NCI-H1417 treated with DMSO at 0.1 percent for 48 hours (cell line): ENCODE measurements at regions not wholly inside any gene's neighbourhood (a gene's known extent, or its start where the extent isn't known, plus 50 kb on each side); places are given as distances from the start of the nearest gene placed in this dataset.

ENCODE experiments used
- DNase-seq: peaks from one replicate; lab custom pipeline; 2025; lab: John Stamatoyannopoulos, UW

DNA sequence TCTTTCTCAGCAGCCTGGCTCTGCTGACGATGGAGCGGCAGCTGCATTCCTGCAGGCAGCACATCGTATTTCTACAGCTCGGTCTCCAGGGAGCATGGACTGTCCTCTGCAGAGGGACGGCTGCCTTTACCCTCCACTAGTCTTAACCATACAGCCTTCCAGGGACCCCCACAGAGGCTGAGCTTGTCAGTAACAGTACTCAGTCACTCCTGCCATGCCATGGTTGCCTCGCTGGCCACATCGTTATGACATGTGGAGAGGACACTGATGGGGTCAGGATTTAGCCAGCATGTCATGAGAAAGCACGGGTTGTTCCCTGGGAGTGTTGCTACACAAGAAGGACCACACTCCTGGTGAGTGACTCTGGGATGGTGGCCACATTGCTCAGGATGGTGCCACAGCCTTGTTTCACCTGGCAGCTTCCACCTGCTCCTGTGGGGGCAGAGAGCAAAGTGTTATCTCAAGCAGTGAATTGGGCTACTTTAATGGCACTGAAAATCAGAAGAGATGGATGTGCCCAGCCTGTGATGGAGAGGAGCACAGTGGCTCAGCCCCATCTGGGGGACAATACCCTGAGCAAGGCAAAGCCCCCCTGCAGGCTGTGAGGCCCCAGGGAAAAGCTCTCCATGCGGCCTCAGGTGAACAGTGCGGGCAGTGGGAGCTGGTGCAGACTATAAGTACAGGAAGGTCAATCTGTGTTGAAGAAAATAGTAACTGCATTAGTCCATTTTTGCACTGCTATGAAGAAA lies 443.9 kb downstream of the TCERG1L start:
- no peak for DNase-seq

DNA sequence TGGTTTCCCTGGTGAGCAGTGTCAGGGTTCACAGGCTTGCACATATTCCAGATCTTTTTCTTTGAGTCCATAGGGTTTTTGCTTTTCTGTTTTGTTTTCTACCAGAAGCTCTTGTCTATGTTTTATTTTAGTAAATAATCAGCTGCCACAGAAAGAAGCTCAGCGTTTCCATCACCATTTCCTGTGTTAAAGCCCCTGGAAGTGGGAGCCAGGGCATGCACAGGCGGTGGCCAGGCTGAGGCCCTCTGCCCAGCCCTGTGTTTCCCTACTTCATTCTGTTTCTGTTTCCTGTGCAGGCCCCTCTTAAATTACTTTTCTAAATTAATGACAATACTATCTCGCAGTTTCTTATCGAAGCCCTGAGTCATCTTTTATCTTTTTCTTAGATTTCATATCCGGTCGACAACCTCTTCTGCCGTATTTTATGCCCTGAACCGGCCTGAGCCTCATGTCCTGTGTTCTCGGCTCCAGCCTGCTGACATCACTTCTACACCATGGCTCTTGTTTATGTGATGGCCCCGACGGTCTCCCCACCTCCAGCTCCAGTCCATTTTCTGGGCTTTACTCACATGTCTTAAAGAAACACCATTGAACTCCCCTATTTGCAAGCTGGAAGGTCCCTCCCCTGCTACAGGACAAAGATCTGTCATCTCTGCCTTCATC lies 442.2 kb downstream of the TCERG1L start:
- DNase-seq: no peak

DNA sequence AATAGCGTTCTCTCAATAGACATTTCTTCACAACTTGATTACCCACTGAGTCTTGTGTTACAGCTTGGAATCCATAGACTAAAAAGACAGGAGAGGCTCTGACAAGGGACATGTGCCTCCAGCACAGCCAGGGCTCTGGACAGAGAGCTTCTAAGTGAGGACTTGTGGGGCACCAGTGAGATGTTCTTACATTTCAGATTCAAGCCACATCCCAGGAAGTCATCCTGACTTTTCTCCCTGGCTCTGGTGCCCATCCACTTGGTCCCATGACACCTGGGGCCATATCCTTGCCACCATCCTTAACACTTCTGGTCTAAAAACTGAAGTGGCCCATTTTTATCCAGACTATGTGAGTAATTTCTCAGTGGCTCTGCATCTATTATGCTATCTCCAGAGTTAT lies 440.1 kb downstream of the TCERG1L start:
- no peak for DNase-seq

DNA sequence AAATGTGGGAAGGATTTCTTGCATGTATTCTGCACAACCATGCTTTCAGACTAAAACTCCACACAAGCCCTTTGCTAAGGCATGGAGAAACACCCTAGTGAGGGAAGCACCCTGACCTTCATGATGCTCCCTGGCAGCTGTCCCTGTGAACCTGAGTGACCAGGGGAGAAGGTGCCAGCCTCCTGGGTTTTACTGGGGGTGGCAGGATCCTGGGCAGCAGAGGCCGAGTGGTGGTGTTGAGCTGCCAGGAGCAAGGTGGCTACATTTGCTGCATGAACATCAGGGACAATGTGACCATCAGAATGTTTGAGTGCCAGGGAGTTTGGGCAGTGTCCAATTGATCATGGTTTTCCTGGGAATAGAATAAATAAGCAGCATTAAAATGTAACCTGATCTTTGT lies 437.9 kb downstream of the TCERG1L start:
- DNase-seq: no peak

DNA sequence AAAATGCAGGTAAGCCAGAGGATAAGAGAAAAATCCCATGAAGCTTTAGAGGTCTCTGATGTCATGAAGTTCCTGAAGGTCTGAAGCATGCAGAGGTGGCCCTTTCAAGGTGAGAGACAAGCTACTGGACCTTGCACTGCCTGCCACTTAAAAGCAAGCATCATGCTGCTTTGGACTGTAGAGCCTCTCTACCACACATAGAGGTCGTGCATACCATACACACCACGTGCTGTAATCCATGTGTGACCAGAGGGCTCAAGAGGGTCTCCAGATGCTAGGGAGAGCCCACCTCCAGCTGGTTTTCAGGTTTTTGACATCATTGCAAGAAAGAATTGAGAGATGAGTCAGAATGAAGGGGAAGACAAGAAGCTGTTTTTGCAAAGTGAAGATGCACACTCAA lies 436.4 kb downstream of the TCERG1L start:
- DNase-seq: no peak

DNA sequence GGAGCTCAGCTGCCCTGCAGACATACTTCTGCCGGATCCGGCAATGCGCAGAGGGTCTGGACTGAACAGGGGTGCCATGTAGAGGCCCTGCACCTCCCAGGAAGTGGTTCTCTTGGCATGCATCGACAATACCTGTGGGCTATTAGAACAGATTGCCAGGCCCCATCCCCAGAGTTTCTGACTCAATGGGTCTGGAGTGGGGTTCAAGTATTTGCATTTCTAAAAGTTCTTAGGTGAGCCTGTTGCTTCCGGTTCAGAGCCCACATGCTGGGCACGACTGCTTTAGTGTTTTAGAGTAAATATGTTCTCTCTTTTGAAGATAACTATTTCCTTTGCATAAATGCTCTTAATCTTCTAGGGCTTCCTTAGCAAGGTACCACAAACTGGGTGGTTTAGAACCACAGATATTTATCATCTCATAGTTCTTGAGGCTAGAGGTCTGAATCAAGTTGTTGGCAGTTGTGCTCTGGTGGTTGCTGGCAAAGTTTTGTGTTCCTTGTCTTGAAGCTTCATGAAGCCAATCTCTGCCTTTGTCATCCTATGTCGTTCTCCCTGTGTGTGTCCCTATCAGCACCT lies 435.5 kb downstream of the TCERG1L start:
- no peak for DNase-seq

DNA sequence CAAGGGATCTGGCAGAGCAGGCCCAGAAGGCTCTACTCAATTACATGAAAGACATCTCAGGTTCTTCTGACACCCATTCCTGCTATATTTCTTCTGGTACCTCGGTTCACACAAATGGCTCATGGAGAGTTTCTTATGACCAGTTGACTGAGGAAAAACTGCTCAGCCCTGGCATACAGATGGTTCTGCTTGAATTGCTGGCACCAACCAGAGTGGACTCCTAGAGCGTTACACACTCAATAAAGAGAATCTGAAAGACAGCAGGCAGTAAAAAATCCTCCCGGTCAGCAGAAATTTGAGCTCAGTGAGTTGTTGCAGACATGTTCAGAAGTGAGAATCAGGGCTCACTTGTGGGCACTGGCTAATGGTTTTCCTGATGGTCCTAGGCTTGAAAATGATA lies 434.4 kb downstream of the TCERG1L start:
- no peak for DNase-seq

DNA sequence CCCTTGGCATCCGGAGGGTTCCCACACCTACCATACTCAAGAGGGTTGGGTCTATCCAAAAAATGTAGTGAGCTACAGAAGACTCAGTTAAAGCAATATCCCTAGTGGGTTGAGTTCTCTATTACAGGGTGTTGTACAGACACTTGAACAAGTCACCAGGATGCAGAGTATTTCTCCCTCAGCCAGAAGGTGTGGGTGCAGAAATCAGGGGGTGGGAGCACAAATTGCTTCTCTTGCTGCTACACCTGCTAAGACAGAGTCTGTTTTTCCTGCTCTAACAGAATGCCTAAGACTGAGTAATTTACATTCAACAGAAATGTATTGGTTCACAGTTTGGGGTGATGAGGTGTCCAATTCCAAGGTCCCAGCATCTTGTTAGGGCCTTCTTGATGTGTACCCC lies 433.4 kb downstream of the TCERG1L start:
- DNase-seq: no peak

DNA sequence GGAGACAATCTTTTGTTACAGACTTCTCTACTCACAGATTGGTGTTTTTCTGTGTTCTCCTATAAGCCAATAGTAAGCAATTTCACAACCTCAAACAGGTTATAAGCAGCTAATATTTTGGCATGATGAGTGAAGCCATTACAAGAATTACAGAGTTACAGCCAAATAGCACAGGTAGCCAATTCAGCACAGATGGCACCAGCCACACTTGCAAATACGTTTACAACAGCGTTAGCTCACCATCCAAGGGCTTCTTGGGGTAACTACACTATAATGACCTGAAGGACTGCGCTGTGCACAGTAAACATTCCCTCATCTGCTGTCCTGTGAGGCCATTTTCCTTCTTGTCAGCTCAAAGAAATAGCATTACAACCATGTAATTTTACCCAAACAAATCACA lies 428.6 kb downstream of the TCERG1L start:
- DNase-seq: no peak

DNA sequence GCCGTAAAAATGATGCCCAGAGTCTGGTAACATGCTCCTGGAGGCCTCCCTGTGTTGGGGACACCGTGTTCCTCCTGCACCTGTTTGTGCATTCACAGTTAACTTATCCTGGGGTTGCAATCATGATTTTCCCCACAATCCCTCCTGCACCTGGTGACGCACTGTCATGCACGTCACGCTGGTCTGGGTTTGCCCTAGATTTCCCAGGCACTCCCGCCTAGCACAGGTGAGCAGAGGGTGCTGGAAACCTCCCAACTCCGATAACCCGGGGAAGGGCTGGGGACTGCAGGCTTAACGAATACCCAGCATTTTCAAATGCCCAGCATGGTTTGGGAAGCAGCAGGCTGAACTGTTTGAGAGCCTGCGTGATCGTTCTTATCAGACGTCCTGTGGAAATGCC lies 427.1 kb downstream of the TCERG1L start:
- DNase-seq: no peak

DNA sequence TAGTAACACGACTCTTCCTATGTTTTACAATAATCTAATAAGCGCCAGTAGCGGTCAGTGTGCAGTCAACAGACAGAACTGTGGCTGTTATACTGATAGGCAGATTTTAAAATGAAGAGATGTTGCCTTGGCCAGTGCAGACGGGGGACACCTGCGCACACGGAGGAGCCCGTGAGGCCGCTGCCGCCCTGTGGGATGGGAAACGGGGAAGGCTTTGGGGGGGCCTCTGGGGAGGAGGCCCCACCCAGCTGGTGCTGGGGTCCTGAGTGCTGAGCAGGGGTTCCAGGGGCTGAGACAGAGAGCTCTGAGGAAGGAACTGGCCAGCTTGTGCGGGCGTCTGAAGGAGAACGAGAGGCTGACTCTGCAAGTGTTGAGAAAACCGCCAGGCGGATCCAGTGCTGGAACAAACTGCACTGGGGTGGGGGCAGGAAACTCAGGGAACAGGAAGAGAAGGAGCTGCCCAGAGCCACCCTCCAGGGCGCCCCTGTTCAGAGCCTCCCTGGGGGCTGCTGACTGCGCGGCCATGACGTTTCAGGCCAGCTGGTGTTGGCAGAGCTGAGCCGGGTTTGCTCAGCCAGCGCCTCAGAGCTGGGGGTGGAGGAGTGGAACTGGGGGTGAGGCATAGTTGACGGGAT lies 426.4 kb downstream of the TCERG1L start:
- no peak for DNase-seq

DNA sequence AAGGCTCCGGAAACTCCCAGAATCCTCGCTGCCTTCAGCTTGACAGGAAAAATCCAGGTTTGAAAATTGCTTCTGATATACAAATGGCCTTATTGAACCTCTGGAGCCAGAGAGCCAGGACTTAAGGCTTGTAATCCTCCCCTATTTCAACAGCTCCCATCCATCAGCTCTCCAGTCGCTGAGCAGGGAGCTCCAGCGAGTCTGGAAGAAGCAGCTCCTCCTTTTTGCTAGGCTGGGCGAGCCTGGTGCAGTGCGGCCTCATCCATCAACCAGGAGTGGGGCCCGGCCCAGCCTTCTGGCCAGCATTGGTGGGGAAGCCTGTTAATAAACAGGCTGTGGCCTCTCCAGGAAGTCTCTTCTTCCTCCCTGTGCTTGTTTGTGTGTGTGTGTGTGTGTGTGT lies 424.4 kb downstream of the TCERG1L start:
- no peak for DNase-seq

DNA sequence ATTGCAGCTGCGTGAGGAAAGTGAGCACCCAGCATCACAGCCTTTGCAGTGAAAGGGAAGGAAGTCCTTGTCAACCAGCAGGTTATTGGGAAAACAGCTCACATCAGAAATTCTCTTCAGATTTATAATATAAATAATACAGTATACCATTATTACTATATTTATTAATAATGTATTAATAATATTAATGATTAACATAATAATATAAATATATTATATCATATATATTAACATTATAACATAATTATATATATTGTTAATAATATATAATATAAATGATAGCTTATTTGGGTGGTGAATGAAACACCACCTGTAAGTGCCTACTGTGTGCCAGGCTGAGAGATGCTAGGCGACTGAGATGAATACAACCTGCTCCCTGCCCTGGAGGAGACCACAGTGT lies 423.0 kb downstream of the TCERG1L start:
- no peak for DNase-seq

DNA sequence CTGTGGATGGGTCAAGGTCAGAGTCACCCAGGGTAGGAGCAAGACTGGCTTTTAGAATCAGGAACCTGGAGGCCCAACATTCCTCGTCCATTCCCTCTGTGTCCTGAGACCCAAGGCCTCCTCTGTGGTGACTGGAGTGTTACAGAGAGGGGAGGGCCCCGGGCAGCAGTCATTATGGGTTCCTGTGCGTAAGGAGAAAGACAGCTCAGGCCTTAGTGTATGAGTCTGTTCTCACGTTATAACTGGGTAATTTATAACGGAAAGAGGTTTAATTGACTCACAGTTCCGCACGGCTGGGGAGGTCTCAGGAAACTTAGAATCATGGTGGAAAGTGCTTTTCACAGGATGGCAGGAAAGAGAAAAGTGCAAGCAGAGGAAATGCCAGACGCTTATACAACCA lies 422.3 kb downstream of the TCERG1L start:
- no peak for DNase-seq

DNA sequence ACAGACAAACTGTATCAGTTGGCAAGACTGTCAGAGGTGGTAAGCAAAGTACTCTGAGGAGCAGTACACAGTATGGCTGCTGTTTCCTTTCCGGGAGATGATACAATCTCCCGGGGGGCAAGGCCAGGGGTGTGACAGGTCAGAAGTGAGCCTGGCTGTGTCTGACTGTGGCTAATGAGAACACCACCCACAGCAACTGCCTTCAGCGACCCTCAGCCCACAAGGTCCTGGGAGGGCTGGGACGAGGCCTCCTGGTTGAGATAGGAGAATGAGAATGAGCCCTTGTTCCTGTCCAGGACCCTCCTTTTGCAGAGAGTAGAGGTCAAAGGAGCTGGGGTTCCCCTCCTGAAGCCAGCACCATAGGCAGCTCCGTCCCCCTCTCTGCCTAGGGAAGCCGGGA lies 421.7 kb downstream of the TCERG1L start:
- DNase-seq: no peak

DNA sequence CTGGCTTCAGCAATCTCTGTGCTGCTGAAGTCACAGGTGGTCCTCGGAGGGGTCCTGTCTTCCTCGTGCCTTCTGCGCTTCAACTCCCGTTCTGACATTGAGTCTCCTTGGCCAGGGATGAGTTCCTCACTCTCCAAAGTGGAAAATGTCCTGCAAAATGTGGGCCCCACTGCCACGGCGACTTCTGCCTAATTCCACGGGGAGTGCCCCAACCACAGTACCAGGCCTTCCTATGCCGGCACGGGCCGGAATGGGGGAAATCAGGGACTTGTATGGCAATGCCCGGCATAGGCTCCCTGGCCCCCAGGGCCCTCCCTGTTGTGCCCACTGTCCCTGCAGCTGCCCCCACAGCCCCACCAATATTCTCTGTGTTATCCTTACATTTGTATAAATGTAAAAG lies 420.5 kb downstream of the TCERG1L start:
- no peak for DNase-seq

DNA sequence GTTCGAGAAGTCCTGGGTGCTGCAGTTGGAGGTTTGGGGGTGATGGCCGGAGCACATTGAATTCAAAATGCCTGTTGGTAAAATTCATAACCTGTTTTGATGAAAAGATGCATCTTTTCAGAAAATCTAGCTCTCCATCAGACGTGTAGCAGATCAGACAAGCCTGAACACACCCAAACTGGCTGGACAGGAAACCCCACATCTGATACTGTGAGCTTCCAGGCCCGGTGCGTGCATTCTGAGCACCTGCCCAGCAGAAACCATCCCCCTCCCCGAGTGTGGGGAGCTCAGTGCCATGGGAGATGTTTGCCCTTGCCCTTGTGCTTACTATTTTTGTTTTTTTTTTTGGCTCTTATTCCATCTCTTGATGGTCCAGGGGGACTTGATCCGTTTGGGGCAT lies 417.1 kb downstream of the TCERG1L start:
- no peak for DNase-seq

DNA sequence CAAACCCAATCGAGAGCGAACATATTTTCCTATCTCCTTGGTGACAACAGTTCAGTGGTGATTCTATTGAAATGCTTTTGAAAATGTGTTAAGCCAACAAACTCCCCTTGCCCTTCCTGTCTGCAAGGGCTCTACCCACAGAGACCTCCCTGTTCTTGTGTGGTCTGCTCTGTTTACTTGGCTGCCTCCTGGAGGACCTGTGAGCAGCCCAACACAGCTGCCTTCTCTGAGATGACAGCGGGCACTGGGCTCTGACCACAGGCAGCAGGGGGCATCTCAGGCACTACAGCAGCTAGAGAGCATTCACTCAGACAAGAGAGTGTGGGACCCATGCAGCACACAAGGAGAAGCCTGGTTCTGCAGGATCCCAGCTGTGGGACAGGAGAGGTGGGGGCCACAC lies 416.4 kb downstream of the TCERG1L start:
- DNase-seq: no peak

DNA sequence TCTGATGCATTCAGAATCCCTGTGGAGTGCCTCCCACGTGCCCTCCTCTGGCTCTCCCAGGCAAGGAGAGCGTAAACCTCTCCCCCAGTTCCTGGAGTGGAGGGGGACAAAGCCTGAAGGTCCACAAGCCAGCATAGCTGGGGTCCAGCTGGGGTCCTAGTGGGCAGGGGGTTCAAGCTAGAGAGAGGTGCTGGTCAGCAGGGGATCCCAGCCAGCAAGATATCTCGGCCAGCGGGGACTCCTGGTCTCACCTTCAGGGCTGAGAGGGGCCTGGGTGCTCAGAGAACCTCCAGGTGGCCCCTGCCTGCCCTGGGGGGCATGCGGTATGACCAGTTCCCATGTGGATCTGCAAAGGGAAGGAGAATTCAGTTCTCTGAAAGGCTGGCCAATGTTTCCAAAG lies 413.7 kb downstream of the TCERG1L start:
- no peak for DNase-seq

DNA sequence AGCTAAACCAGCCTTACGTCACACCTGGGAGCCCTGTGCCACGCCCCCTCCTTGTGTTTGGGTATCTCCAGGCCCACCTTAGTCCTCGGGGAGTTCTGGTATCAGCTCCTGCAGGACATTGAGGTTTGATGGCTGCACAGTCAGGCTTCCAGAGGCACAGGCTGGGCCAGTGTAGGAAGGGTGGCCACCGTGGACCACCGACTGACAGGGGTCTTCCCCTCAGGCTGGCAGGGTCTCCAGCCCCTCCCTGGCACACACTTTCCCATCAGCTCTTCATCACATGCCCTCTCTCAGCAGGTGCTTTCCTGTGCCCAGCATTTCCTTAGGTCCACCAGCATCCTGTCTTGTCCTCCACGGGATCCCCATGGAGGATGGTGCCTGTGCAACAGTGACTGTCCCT lies 413.1 kb downstream of the TCERG1L start:
- no peak for DNase-seq

DNA sequence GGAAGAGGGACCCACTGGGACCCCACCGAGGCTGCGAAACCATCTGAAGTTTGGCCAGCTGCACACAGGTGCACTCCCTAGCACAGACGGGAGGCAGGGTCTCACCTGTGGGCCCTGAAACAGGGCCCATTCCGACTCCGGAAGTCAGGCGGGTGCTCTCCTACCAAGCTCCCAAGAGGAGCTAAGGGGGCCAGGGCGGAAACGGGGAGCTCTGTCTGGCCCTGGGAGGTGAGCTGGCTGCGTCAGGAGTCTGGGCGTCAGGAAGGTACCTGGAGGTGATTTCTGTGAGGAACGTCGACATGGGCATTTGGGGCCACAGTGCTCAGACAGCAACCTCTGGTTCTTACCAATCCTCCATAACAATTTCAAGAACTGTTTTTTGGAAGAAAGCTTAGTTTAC lies 411.7 kb downstream of the TCERG1L start:
- no peak for DNase-seq

DNA sequence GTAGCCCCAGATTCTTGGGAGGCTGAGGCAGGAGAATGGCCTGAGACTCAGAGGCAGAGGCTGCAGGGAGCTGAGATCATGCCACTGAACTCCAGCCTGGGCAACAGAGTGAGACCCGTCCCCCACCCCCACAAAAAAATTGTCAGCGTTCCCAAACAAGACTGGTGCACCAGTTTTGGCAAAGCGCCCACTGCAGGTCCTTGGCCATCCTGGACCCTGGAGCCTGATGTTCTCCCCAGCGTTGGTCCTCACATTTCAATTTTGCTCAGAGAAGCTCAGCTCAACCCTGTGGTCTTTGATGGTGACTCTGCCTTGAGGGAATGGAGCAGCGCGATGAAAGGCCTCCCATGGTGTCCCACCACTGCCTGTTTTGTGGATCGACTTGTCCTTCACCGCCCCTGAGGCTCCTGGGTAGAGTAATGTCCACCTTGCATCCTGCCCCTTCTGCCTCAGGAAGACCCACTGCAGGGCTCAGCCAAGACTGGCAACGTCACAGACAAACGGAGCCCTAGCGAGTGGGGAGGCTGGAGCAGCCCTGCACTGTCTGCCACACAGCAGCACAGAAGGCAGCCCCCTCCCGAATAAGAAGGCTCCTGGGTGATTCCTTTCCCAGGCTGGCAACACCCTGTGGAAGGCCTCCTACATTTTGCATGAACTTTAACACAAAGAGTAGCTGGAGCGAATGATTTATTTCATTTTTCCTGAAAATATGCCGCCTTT lies 410.9 kb downstream of the TCERG1L start:
- no peak for DNase-seq
